NT2/D1 (cell line): ENCODE measurements at regions not wholly inside any gene's neighbourhood (a gene's known extent, or its start where the extent isn't known, plus 50 kb on each side); places are given as distances from the start of the nearest gene placed in this dataset.

Experiments
- SUZ12 ChIP-seq: IDR thresholded peaks from 2 replicates; pipeline ENCODE4 v1.6.1; 2011; ENCODE audit not compliant: insufficient read length, insufficient read depth; ENCODE audit errors: extremely low read depth
- YY1 ChIP-seq: IDR thresholded peaks from 2 replicates; pipeline ENCODE4 v1.6.1; 2011; ENCODE audit not compliant: insufficient read length, insufficient read depth
- ZNF274 ChIP-seq: IDR thresholded peaks from 2 replicates; pipeline ENCODE4 v1.6.1; 2011; ENCODE audit warnings: mild to moderate bottlenecking, low read depth, low read length

GRCh38 chr5:60263346-60263745 lies 369.8 kb upstream of the PDE4D start:
- no peak for TF ChIP-seq SUZ12
- TF ChIP-seq ZNF274: no peak
- TF ChIP-seq YY1: no peak
